B cell (primary cell): ENCODE measurements at regions not wholly inside any gene's neighbourhood (a gene's known extent, or its start where the extent isn't known, plus 50 kb on each side); places are given as distances from the start of the nearest gene placed in this dataset.

ENCODE experiments used
- ATAC-seq: fragments of 200-7000 bp; cut with Tn5 transposase; one replicate; pipeline ENCODE4 v1.10.0; 2021; ENCODE audit warnings: low read depth, mild to moderate bottlenecking, moderate number of reproducible peaks, moderate library complexity
- CTCF ChIA-PET: fragments of 350-600 bp; sonication (Branson Sonifier 250); formaldehyde crosslinking; loops from one replicate; lab custom pipeline; 2021; ENCODE audit warnings: antibody characterized with exemption, inconsistent platforms; lab: Charles Lee
- POLR2A ChIA-PET: fragments of 350-600 bp; sonication (Branson Sonifier 250); formaldehyde crosslinking; loops from one replicate; lab custom pipeline; 2021; ENCODE audit warnings: antibody characterized with exemption; lab: Charles Lee
- DNase-seq: peaks from one replicate; pipeline ENCODE4 v3.0.0; 2013
- H2AFZ ChIP-seq: 2 replicates; pipeline ENCODE4 v1.6.1; 2012; ENCODE audit warnings: mild to moderate bottlenecking, low read depth, low read length; ENCODE audit not compliant: insufficient read depth, poor library complexity, severe bottlenecking
- H3K27ac ChIP-seq, 2 donors: 1 replicate in 1 of 2; 2 replicates in 1 of 2; pipeline ENCODE4 v1.5.1; 2012 to 2013; ENCODE audit warnings: low read length in 2 of 2, mild to moderate bottlenecking in 2 of 2, moderate library complexity in 1 of 2
- H3K27me3 ChIP-seq, 4 experiments: fragments of 200-600 bp in 1 of 4; sonication (generic) in 1 of 4; replicated peaks in 1 of 4; 1 replicate in 2 of 4; 2 replicates in 2 of 4; pipeline versions ENCODE4 v1.6.1 to v1.7.0; 2013 to 2016; ENCODE audit warnings: low read length in 3 of 4, mild to moderate bottlenecking in 2 of 4, mixed read lengths in 1 of 4, moderate library complexity in 1 of 4; ENCODE audit not compliant: insufficient read depth in 4 of 4, control insufficient read depth in 3 of 4; ENCODE audit errors: control extremely low read depth in 1 of 4
- H3K36me3 ChIP-seq, 2 experiments: replicated peaks in 1 of 2; 1 replicate in 1 of 2; 2 replicates in 1 of 2; pipeline versions ENCODE4 v1.6.1 to v1.7.1; 2013; ENCODE audit warnings: low read length in 1 of 2; ENCODE audit not compliant: insufficient read depth in 2 of 2, control insufficient read depth in 1 of 2; ENCODE audit errors: control extremely low read depth in 1 of 2, extremely low read depth in 1 of 2
- H3K4me1 ChIP-seq, 2 donors: fragments of 200-600 bp in 1 of 2; sonication (generic) in 1 of 2; 1 replicate in 1 of 2; 2 replicates in 1 of 2; pipeline versions ENCODE4 v1.5.1 to v1.6.1; 2013 to 2017; ENCODE audit warnings: low read length in 2 of 2; ENCODE audit not compliant: control insufficient read depth in 2 of 2, insufficient read depth in 2 of 2
- H3K4me2 ChIP-seq: replicated peaks from 2 replicates; pipeline ENCODE3; 2012; ENCODE audit warnings: mild to moderate bottlenecking, low read depth, low read length; ENCODE audit not compliant: poor library complexity, severe bottlenecking
- H3K4me3 ChIP-seq, 5 experiments: fragments of 200-600 bp in 1 of 5; sonication (generic) in 1 of 5; 1 replicate in 3 of 5; 2 replicates in 2 of 5; pipeline versions ENCODE4 v1.5.1 to v1.7.0; 2011 to 2016; ENCODE audit warnings: low read length in 4 of 5, mild to moderate bottlenecking in 4 of 5, low read depth in 2 of 5, control low read depth in 1 of 5, moderate library complexity in 1 of 5; ENCODE audit not compliant: insufficient read depth in 1 of 5; ENCODE audit errors: control extremely low read depth in 1 of 5, extremely low read depth in 1 of 5
- H3K79me2 ChIP-seq: fragments of 200-600 bp; sonication (generic); one replicate; pipeline ENCODE4 v1.6.0; 2016; ENCODE audit warnings: low read length; ENCODE audit not compliant: control insufficient read depth, insufficient read depth
- H3K9ac ChIP-seq: fragments of 200-600 bp; sonication (generic); 2 replicates; pipeline ENCODE4 v1.6.1; 2017; ENCODE audit warnings: mild to moderate bottlenecking, low read length, moderate library complexity
- H3K9me3 ChIP-seq, 3 donors: one replicate each; pipeline versions ENCODE4 v1.6.1 to v1.7.1; 2013; ENCODE audit warnings: low read length in 2 of 3; ENCODE audit not compliant: control insufficient read depth in 2 of 3, insufficient read depth in 1 of 3; ENCODE audit errors: control extremely low read depth in 1 of 3
- H4K20me1 ChIP-seq: 2 replicates; pipeline ENCODE4 v1.6.0; 2012; ENCODE audit warnings: mild to moderate bottlenecking, low read length; ENCODE audit not compliant: insufficient read depth, control insufficient read depth, poor library complexity, severe bottlenecking
- H3K27ac Mint-ChIP-seq: one replicate; pipeline ENCODE4 v1.8.0; 2021; ENCODE audit warnings: mixed read lengths
- H3K27me3 Mint-ChIP-seq: one replicate; pipeline ENCODE4 v1.8.0; 2021; ENCODE audit warnings: mixed read lengths
- H3K4me1 Mint-ChIP-seq: one replicate; pipeline ENCODE4 v1.8.0; 2021; ENCODE audit warnings: mixed read lengths
- H3K4me3 Mint-ChIP-seq: one replicate; pipeline ENCODE4 v1.8.0; 2021; ENCODE audit warnings: mixed read lengths
- H3K9me3 Mint-ChIP-seq: one replicate; pipeline ENCODE4 v1.8.0; 2022; ENCODE audit warnings: mixed read lengths; ENCODE audit not compliant: insufficient read depth
- CTCF ChIP-seq: fragments of 200-600 bp; IDR thresholded peaks from one replicate; pipeline ENCODE4 v1.8.0; 2022; ENCODE audit warnings: antibody characterized with exemption, mild to moderate bottlenecking
- EZH2 ChIP-seq: IDR thresholded peaks from 2 replicates; pipeline ENCODE4 v1.6.1; 2012; ENCODE audit warnings: borderline replicate concordance, low read depth, mild to moderate bottlenecking, moderate library complexity, low read length; ENCODE audit not compliant: insufficient read depth, poor library complexity, severe bottlenecking
- WGBS: methylation state at CpG from one replicate; pipeline ENCODE4 v1.1.5; 2013; ENCODE audit warnings: missing lambda C conversion rate; ENCODE audit not compliant: insufficient coverage; 5-methylcytosine and 5-hydroxymethylcytosine counted together
- intact Hi-C: fragments of 100-400 bp; cut with micrococcal nuclease; formaldehyde crosslinking; loops from one replicate; pipeline ENCODE4 v1.10.0; 2022

GRCh38 chr12:90585640-90586304, 369.2 kb downstream of the CCER1 start:
- no peaks in the 10 kb centered on the region for H3K4me1 Mint-ChIP-seq
- Histone ChIP-seq H2AFZ (no peak overlapping the region), H3K4me2 (no peak overlapping the region), H3K27me3 (no peaks in the 10 kb centered on the region), H3K79me2 (no peaks in the 10 kb centered on the region), H3K27ac (no peak overlapping the region), H3K9me3 (peaks cover 0 to 2% (median 0%) of the 10 kb centered on the region in 3 donors), H3K4me3 (no peak overlapping the region), H3K9ac (no peak overlapping the region), H4K20me1 (no peaks in the 10 kb centered on the region), H3K36me3 (no peaks in the 10 kb centered on the region), H3K4me1 (no peaks in the 10 kb centered on the region)
- H3K9me3 Mint-ChIP-seq, result no peaks in the 10 kb centered on the region
- no peak for ATAC-seq
- H3K4me3 Mint-ChIP-seq, result no peak overlapping the region
- no peaks in the 10 kb centered on the region for H3K27me3 Mint-ChIP-seq
- H3K27ac Mint-ChIP-seq, result no peak overlapping the region
- POLR2A ChIA-PET, result no interaction called here
- no peak for DNase-seq
- CTCF ChIA-PET, result no interaction called here
- TF ChIP-seq CTCF (no peak), EZH2 (no peak)
- WGBS, result no CpG with 5 or more reads among the region's 3 CpGs
- intact Hi-C loops, result no loop called here

GRCh38 chr12:90576707-90577106, 378.3 kb downstream of the CCER1 start:
- Histone ChIP-seq H4K20me1 (no peaks in the 10 kb centered on the region), H3K9me3 (no peaks in the 10 kb centered on the region), H3K4me2 (no peak overlapping the region), H3K36me3 (no peaks in the 10 kb centered on the region), H3K4me3 (no peak overlapping the region), H3K27ac (no peak overlapping the region), H3K79me2 (no peaks in the 10 kb centered on the region), H3K27me3 (no peaks in the 10 kb centered on the region), H2AFZ (no peak overlapping the region), H3K4me1 (no peaks in the 10 kb centered on the region), H3K9ac (no peak overlapping the region)
- no peak for ATAC-seq
- no peak for DNase-seq
- H3K27me3 Mint-ChIP-seq, result no peaks in the 10 kb centered on the region
- no peak overlapping the region for H3K27ac Mint-ChIP-seq
- intact Hi-C loops, result no loop called here
- POLR2A ChIA-PET, result no interaction called here
- no peaks in the 10 kb centered on the region for H3K9me3 Mint-ChIP-seq
- CTCF ChIA-PET, result no interaction called here
- TF ChIP-seq CTCF (no peak), EZH2 (no peak)
- H3K4me3 Mint-ChIP-seq, result no peak overlapping the region
- no peaks in the 10 kb centered on the region for H3K4me1 Mint-ChIP-seq
